VCaP (cell line): ENCODE measurements at regions not wholly inside any gene's neighbourhood (a gene's known extent, or its start where the extent isn't known, plus 50 kb on each side); places are given as distances from the start of the nearest gene placed in this dataset.

Experiments used
- H3K27ac ChIP-seq: fragments of 450-650 bp; 2 replicates; pipeline ENCODE4 v1.5.1; 2017
- CTCF ChIP-seq: fragments of 450-650 bp; conservative IDR thresholded peaks from 2 replicates; pipeline ENCODE4 v1.5.1; 2017; ENCODE audit warnings: mild to moderate bottlenecking, moderate library complexity

- H3K27ac ChIP-seq: no peak overlapping the region
- TF ChIP-seq CTCF: no peak
Observed at GRCh38 chr5:173429489-173430150, 101.4 kb upstream of the STC2 start.

GRCh38 chr5:173423452-173424117 is 95.4 kb upstream of the STC2 start:
- no peak for TF ChIP-seq CTCF

GRCh38 chr5:173420108-173420507 is 91.9 kb upstream of the STC2 start:
- no peak for TF ChIP-seq CTCF

More at GRCh38 chr5:173423452-173424117, 95.4 kb upstream of the STC2 start:
- no peak overlapping the region for H3K27ac ChIP-seq

GRCh38 chr5:173413471-173413982 is 85.3 kb upstream of the STC2 start:
- no peak for TF ChIP-seq CTCF
- H3K27ac ChIP-seq: no peak overlapping the region

More at GRCh38 chr5:173420108-173420507, 91.9 kb upstream of the STC2 start:
- H3K27ac ChIP-seq: peak overlapping the region; percentile 70

- no peak overlapping the region for H3K27ac ChIP-seq
- no peak for TF ChIP-seq CTCF
Observed at GRCh38 chr5:173412566-173412965, 84.4 kb upstream of the STC2 start.

GRCh38 chr5:173411791-173412555 is 83.8 kb upstream of the STC2 start:
- H3K27ac ChIP-seq: no peak overlapping the region
- no peak for TF ChIP-seq CTCF
